DOHH2 (cell line): ENCODE measurements at regions not wholly inside any gene's neighbourhood (a gene's known extent, or its start where the extent isn't known, plus 50 kb on each side); places are given as distances from the start of the nearest gene placed in this dataset.

Experiments
- H3F3A ChIP-seq: fragments of 200-600 bp; sonication (generic), shearing (Covaris generic); 2 replicates; pipeline ENCODE4 v1.6.0; 2016; ENCODE audit warnings: antibody characterized with exemption, mild to moderate bottlenecking; ENCODE audit not compliant: control insufficient read depth, insufficient read depth
- H3K27ac ChIP-seq: fragments of 200-600 bp; sonication (generic); 2 replicates; pipeline ENCODE4 v1.5.1; 2014; ENCODE audit warnings: low read depth, mild to moderate bottlenecking, low read length, moderate library complexity
- H3K27me3 ChIP-seq: fragments of 200-600 bp; sonication (generic); 2 replicates; pipeline ENCODE4 v1.6.1; 2014; ENCODE audit warnings: mild to moderate bottlenecking, low read length, mixed read lengths; ENCODE audit not compliant: control insufficient read depth
- H3K36me3 ChIP-seq: fragments of 200-600 bp; sonication (generic); 2 replicates; pipeline ENCODE4 v1.6.1; 2014; ENCODE audit warnings: mild to moderate bottlenecking, low read length, moderate library complexity, mixed read lengths; ENCODE audit not compliant: control insufficient read depth
- H3K4me1 ChIP-seq: fragments of 200-600 bp; sonication (generic); 2 replicates; pipeline ENCODE4 v1.6.1; 2014; ENCODE audit warnings: mild to moderate bottlenecking, low read length, mixed read lengths; ENCODE audit not compliant: control insufficient read depth
- H3K4me2 ChIP-seq: fragments of 200-600 bp; sonication (generic); 2 replicates; pipeline ENCODE4 v1.6.0; 2014; ENCODE audit warnings: mild to moderate bottlenecking, low read length, moderate library complexity
- H3K4me3 ChIP-seq: fragments of 200-600 bp; sonication (generic); 2 replicates; pipeline ENCODE4 v1.5.1; 2014; ENCODE audit warnings: mild to moderate bottlenecking, low read length, mixed read lengths
- H3K79me2 ChIP-seq: fragments of 200-600 bp; sonication (generic); 2 replicates; pipeline ENCODE4 v1.6.1; 2014; ENCODE audit warnings: mild to moderate bottlenecking, low read length, mixed read lengths; ENCODE audit not compliant: control insufficient read depth
- H3K9me2 ChIP-seq: fragments of 200-600 bp; sonication (generic); replicated peaks from 2 replicates; pipeline ENCODE4 v1.6.1; 2014; ENCODE audit warnings: mild to moderate bottlenecking, low read length, mixed read lengths; ENCODE audit not compliant: control insufficient read depth
- H3K9me3 ChIP-seq: fragments of 200-600 bp; sonication (generic); 2 replicates; pipeline ENCODE4 v1.6.1; 2014; ENCODE audit warnings: antibody characterized with exemption, low read length, mixed read lengths; ENCODE audit not compliant: control insufficient read depth, insufficient read depth
- H4K20me1 ChIP-seq: fragments of 200-600 bp; sonication (generic); 2 replicates; pipeline ENCODE4 v1.6.0; 2014; ENCODE audit warnings: low read depth, mild to moderate bottlenecking, antibody characterized with exemption, low read length, moderate library complexity; ENCODE audit not compliant: control insufficient read depth, insufficient read depth
- CTCF ChIP-seq: fragments of 200-600 bp; sonication (generic); IDR thresholded peaks from one replicate; pipeline ENCODE4 v1.5.1; 2014; ENCODE audit warnings: antibody characterized with exemption, mild to moderate bottlenecking, low read depth, low read length; ENCODE audit not compliant: poor library complexity, severe bottlenecking
- EZH2phosphoT487 ChIP-seq: fragments of 200-600 bp; sonication (generic); IDR thresholded peaks from 2 replicates; pipeline ENCODE4 v1.6.1; 2017; ENCODE audit warnings: borderline replicate concordance, mild to moderate bottlenecking, antibody characterized with exemption, low read length, moderate library complexity, mixed read lengths

GRCh38 chr10:71049994-71050393 is 161.6 kb upstream of the PCBD1 start:
- H4K20me1 ChIP-seq, result no peaks in the 10 kb centered on the region
- H3K4me3 ChIP-seq, result no peak overlapping the region
- H3K27me3 ChIP-seq, result peaks cover 8% of the 10 kb centered on the region; the same call in 1 of the 2 replicates
- H3K4me1 ChIP-seq, result no peaks in the 10 kb centered on the region
- no peaks in the 10 kb centered on the region for H3F3A ChIP-seq
- no peaks in the 10 kb centered on the region for H3K36me3 ChIP-seq
- no peaks in the 10 kb centered on the region for H3K9me3 ChIP-seq
- no peak overlapping the region for H3K4me2 ChIP-seq
- H3K9me2 ChIP-seq, result no peaks in the 10 kb centered on the region
- H3K79me2 ChIP-seq, result no peaks in the 10 kb centered on the region
- H3K27ac ChIP-seq, result no peak overlapping the region
- TF ChIP-seq EZH2phosphoT487, result no peak

GRCh38 chr10:71052076-71052660 is 160.2 kb upstream of the UNC5B start:
- H3K4me3 ChIP-seq, result no peak overlapping the region
- no peaks in the 10 kb centered on the region for H3K9me3 ChIP-seq
- no peaks in the 10 kb centered on the region for H3F3A ChIP-seq
- no peaks in the 10 kb centered on the region for H3K79me2 ChIP-seq
- no peak for TF ChIP-seq CTCF
- TF ChIP-seq EZH2phosphoT487, result no peak
- no peaks in the 10 kb centered on the region for H3K36me3 ChIP-seq
- H4K20me1 ChIP-seq, result no peaks in the 10 kb centered on the region
- H3K27ac ChIP-seq, result no peak overlapping the region
- H3K4me1 ChIP-seq, result no peaks in the 10 kb centered on the region
- no peak overlapping the region for H3K4me2 ChIP-seq
- H3K27me3 ChIP-seq, result peaks cover 4% of the 10 kb centered on the region; the same call in 1 of the 2 replicates
- H3K9me2 ChIP-seq, result no peaks in the 10 kb centered on the region

- H3K9me3 ChIP-seq, result no peaks in the 10 kb centered on the region
- no peaks in the 10 kb centered on the region for H3K36me3 ChIP-seq
- H3K4me3 ChIP-seq, result no peak overlapping the region
- H4K20me1 ChIP-seq, result no peaks in the 10 kb centered on the region
- no peak overlapping the region for H3K27ac ChIP-seq
- no peaks in the 10 kb centered on the region for H3K9me2 ChIP-seq
- no peaks in the 10 kb centered on the region for H3F3A ChIP-seq
- no peaks in the 10 kb centered on the region for H3K79me2 ChIP-seq
- TF ChIP-seq EZH2phosphoT487 (no peak), CTCF (no peak)
- H3K4me1 ChIP-seq, result no peaks in the 10 kb centered on the region
- H3K27me3 ChIP-seq, result no peaks in the 10 kb centered on the region
- no peak overlapping the region for H3K4me2 ChIP-seq
Observed at GRCh38 chr10:71052708-71053107, 159.7 kb upstream of the UNC5B start.

GRCh38 chr10:71053169-71053895 is 159.0 kb upstream of the UNC5B start:
- H3K36me3 ChIP-seq, result no peaks in the 10 kb centered on the region
- H3K9me2 ChIP-seq, result no peaks in the 10 kb centered on the region
- no peaks in the 10 kb centered on the region for H3K4me1 ChIP-seq
- H3K9me3 ChIP-seq, result no peaks in the 10 kb centered on the region
- no peaks in the 10 kb centered on the region for H3K79me2 ChIP-seq
- H3K4me3 ChIP-seq, result no peak overlapping the region
- H4K20me1 ChIP-seq, result no peaks in the 10 kb centered on the region
- no peak overlapping the region for H3K4me2 ChIP-seq
- no peaks in the 10 kb centered on the region for H3F3A ChIP-seq
- no peak for TF ChIP-seq CTCF
- no peak for TF ChIP-seq EZH2phosphoT487
- no peaks in the 10 kb centered on the region for H3K27me3 ChIP-seq
- no peak overlapping the region for H3K27ac ChIP-seq
